ENCODE measurements at regions not wholly inside any gene's neighbourhood (a gene's known extent, or its start where the extent isn't known, plus 50 kb on each side); places are given as distances from the start of the nearest gene placed in this dataset.
A peak's percentile ranks its signal among the peaks of the same experiment; 100 is the strongest.

DNA sequence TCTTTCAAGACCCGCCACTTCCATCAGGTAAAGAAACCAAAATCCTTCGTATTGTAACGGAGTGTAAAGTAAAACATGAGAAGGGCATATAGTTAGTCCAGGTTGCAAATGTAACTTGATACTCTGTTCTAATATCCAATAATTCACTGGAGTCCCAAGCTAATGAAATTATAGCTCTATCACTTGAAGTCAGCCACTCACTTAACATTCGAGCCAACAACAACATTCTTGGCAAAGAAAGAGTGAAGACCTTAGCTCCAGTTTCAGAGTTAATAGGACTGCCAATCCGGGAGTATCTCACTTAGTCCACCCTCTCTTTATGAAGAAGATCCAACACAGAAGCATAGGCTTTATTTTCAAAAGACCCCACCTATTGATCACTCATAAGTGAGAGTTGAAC lies 298.0 kb upstream of the SOX11 start:
- no peak for DNase-seq

DNA sequence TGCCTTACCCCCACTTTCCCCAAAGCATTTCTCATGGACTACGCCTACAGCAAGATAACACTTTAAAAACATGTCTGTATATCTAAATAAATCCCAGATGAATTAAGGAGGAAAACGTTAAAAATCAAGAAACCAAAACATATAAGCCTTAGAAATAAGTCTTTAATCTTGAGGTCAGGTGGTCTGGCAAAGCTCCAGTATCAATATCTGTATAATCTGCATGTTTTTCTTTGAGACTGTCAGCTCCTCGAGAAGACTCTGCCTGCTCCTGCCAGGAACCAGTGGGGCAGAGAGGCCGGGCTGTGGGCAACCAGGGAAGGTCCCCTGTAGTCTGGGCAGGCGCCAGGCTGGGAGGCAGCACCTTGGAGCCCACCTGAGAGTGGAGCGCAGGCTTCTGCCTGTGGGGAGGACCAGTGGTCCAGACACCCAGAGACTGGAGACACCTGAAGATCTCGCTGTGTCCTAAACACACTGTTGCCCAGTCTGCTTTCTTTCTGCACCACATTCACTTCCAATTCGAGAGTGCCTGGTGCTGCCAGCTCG lies 291.0 kb upstream of the SOX11 start:
- DNase-seq: no peak

DNA sequence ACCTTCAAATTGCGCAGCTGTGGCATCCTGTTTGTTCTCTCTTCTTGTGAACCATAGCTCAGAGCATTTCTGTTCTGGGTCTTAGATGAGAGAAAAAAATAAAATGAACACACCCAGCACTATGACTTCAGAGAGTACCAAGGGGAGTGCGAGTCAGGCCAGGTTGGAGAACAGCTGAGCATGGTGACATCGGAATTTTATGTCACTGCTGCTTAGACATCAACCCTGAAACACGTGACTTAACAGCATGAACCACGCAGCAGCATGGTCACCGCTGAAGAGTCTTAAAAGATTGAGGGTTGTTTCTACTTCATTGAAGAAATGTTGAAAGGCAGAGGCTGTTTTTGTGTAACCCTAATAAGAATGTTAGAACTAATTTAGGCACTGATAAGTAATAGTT lies 288.8 kb upstream of the SOX11 start:
- no peak for DNase-seq

DNA sequence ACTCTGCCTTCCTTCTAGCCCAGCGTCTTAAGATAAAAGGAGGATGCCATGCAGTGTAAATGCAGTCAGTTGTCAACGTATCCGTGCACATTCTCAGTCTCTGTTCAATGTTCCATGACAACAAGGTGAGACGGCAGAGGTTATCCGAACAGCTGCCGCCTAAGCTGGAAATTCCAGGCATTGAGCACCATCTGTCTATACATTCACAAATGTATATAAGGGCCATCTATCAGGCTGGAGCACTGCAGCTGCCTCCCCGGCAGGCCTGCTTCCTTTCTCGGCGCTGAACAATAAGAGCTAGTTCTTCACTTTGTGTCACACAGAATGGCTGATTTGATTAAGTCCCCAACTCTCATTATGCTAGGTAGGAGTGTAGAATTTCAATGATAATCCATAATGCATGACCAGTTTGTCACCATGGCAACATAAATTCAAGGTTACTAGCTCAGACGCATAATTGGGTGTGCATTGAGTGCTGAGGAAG lies 282.2 kb upstream of the SOX11 start:
- DNase-seq: peak in 1 of 3 donors; percentile 9

DNA sequence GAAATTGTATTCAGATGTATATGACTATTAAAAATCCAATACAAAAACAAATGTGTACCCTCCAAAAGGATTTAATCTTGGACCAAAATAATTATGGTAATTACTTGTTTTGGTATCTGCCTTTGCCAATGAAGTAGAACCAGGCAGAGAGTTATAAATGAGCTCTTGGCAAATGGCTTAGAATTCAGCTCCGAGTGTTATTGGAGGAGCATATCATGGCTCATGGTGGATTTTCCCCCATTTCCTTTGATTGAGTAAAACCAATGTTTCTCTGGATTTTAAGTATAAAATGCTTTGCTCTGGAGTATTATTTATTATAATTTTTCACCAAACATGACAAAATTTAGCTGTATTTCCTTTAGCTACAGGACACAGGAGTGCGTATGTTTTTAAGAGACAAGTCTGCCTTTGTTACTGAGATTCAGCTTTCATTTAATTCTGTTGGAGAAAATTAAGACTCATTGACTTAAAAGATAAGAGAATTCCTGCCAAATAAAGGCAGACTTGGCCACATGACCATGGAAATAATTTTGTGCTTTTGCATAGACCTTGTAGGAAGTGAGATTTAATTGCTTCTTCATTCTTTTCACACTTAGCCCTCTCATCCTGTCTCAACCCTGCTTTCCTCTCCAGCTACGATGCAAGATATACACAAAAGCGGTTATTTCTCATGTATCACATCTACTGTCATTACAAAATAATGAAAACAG lies 281.0 kb upstream of the SOX11 start:
- DNase-seq: no peak

- peak in 2 of 3 donors; percentile 16 to 38 for DNase-seq
Measured at GRCh38 chr2:5412001-5412400, 280.2 kb upstream of the SOX11 start.

GRCh38 chr2:5433855-5434254 lies 258.3 kb upstream of the SOX11 start:
- no peak for DNase-seq

GRCh38 chr2:5437375-5437774 lies 254.8 kb upstream of the SOX11 start:
- no peak for DNase-seq

DNA sequence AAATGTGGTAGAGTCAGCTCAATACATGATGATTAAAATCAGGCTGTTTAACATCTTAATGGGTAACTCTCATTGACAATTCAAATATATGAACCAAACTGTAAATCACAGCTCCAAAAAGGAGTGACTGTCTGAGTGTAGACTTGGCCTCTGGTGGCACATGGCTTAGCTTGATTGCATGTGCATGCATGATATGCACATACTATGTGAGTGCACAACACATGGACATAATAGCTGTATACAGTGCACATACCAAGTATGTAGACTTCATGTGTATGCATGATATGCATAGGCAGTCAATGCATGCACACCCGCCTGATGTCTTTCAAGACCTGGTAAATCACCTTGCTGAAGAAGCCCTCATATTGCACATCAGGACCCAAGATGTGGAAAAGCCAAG lies 252.0 kb upstream of the SOX11 start:
- DNase-seq: no peak

GRCh38 chr2:5442736-5443135 lies 249.4 kb upstream of the SOX11 start:
- DNase-seq: no peak

DNA sequence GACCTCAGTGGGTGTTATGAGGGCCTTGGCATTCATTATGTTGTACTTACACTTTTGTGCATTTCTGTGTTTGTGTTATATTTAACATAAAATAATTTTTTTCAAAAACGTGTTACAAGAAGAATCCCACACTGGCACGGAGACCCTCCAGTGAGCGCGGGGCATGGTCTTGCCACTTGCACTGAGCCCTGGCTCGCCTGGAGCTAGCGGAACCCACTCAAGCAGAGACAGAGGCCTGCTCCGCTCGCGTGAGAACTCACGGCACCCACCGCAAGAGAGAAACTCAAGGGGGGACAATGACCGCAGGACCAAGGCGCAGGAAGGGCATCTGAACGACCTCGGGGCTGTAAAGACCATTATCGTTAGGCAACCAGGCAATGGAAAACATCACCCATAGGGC lies 248.0 kb upstream of the SOX11 start:
- no peak for DNase-seq

DNA sequence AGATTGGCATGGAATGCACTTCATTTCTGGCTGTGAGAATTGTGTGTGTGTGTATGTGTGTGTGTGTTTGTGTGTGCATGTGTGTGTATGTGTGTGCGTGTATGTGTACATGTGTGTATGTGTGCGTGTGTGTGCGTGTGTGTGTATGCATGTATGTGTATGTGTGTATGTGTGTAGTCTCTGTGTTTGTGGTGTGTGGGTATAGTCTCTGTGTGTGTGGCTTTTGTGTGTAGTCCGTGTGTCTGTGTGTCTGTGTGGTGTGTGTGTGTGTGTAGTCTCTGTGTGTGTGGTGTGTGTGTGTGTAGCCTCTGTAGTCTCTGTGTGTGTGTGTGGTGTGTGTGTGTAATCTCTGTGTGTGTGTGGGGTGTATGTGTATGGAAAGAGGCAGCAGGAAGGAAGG lies 247.3 kb upstream of the SOX11 start:
- no peak for DNase-seq

DNA sequence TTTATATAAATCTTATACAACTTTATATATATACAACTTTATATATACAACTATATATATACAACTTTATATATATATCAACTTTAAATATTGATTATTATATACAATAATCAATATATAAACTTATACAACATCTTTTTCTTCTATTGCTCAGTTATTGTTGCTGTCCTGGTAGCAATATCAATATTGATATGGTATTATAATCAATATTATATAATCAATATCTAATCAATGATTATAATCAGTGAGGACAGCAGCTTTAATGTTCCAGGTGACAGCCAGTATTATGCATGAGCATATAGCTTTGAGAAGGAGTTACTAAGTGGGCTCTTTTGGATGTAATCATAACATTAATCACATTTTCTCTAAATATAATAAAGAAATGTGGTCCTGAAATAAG lies 242.3 kb upstream of the SOX11 start:
- no peak for DNase-seq

GRCh38 chr2:5453220-5454050 lies 238.7 kb upstream of the SOX11 start:
- peak in 1 of 3 donors; percentile 42 for DNase-seq

GRCh38 chr2:5454051-5454390 lies 238.2 kb upstream of the SOX11 start:
- no peak for DNase-seq

- DNase-seq: no peak
Measured at GRCh38 chr2:5459041-5459440, 233.1 kb upstream of the SOX11 start.

DNA sequence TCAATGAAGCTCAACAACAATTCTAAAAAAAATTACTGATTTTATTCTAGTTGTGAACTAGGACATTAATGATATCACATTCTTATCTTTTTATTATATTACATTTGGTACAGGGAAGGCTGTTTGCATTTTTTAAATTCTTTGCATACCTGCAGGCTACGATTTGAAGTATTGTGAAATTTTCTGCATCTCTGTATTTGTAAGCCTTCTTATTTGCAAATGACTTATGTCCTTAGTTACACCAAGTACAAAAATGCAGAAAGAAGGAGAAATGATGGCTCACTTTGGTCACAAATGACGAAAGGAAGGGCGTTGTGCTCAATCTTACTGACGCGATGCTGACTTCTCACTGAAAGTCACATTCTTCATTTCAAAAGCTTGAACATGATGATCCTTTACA lies 227.5 kb upstream of the SOX11 start:
- no peak for DNase-seq

GRCh38 chr2:5465859-5466258 lies 226.3 kb upstream of the SOX11 start:
- no peak for DNase-seq

DNA sequence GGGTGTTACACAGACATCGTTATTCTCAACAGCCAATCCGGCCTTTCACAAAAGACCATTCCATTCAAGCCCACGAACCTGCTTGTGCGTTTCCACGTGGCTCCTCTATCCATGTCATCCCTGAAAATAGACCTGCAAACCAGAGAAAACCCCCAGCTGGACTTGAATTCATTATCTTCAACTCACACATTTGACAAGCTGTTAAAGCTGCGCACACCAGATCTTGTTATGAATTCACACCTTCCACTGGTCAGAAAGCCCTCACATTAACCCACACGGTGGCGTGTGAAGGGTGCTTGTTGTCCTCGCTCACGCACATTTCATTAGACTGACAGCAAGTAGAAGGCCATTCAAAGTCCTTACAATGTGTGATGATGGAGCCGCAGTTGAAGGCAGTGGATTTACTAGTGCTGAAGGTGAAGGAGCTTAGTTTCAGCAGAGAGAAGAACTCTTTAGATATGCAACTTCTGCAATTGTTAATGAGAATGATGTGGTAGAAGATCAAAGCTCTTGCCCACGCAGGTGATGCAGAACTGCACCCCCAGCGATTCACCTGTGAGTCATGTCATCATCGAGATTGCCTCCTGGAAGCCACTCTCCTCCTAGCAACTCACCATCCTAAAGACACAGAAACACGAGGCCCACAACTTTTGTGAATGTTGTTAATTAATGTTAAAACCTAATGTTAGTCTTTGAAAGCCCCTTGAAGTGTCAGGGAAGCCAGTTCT lies 224.8 kb upstream of the SOX11 start:
- no peak for DNase-seq

GRCh38 chr2:5472673-5473072 lies 219.5 kb upstream of the SOX11 start:
- no peak for DNase-seq

DNA sequence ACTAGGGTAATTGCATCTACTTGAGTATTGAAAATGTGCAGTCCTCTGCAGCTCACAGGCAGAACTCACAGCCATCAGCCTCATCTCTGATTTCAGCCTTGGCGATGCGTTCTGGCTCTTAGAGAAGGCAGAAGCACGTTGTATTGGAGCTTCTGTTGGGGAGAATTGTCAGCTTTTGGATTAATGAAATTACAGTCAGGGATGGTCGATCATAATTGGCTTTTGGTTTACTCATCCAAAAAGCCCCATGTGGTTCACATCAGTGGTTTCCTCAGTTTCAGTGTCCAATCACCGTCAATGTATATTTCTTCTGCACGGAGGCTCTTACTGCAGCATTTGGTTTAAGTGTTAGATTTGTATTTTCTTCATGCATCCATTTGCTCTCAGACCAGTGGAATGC lies 218.5 kb upstream of the SOX11 start:
- peak; percentile 44 to 82 (median 47) for DNase-seq

GRCh38 chr2:5474716-5475115 lies 217.5 kb upstream of the SOX11 start:
- DNase-seq: no peak
